ENCODE measurements at regions not wholly inside any gene's neighbourhood (a gene's known extent, or its start where the extent isn't known, plus 50 kb on each side); places are given as distances from the start of the nearest gene placed in this dataset.

- Histone ChIP-seq H2AFZ (ENCODE audit: low read length, unreplicated experiment) (no peak overlapping the region), H3K4me3 (ENCODE audit: low read depth, low read length) (no peak overlapping the region), H3K36me3 (ENCODE audit: insufficient read depth, low read length) (peaks cover 12% of the 10 kb centered on the region), H3K79me2 (ENCODE audit: control insufficient read depth, insufficient read depth, low read length, unreplicated experiment) (no peaks in the 10 kb centered on the region), H3K27me3 (ENCODE audit: insufficient read depth, low read length) (no peaks in the 10 kb centered on the region), H3K4me1 (ENCODE audit: control insufficient read depth, insufficient read depth, low read length, unreplicated experiment) (peaks cover 18% of the 10 kb centered on the region), H3K27ac (ENCODE audit: low read depth, low read length) (no peak overlapping the region)
These were observed 289.5 kb upstream of the RGS6 start for GRCh38 chr14:71642715-71643114.

- Histone ChIP-seq H3K27me3 (ENCODE audit: insufficient read depth, low read length) (no peaks in the 10 kb centered on the region), H2AFZ (ENCODE audit: low read length, unreplicated experiment) (no peak overlapping the region), H3K79me2 (ENCODE audit: control insufficient read depth, insufficient read depth, low read length, unreplicated experiment) (no peaks in the 10 kb centered on the region), H3K27ac (ENCODE audit: low read depth, low read length) (peak overlapping the region; percentile 70), H3K36me3 (ENCODE audit: insufficient read depth, low read length) (peaks cover 12% of the 10 kb centered on the region), H3K4me1 (ENCODE audit: control insufficient read depth, insufficient read depth, low read length, unreplicated experiment) (peaks cover 14% of the 10 kb centered on the region), H3K4me3 (ENCODE audit: low read depth, low read length) (no peak overlapping the region)
These were observed 286.6 kb upstream of the RGS6 start for GRCh38 chr14:71645656-71646055.

- Histone ChIP-seq H3K36me3 (ENCODE audit: insufficient read depth, low read length) (peaks cover 11% of the 10 kb centered on the region), H3K4me1 (ENCODE audit: control insufficient read depth, insufficient read depth, low read length, unreplicated experiment) (peaks cover 21% of the 10 kb centered on the region), H3K27ac (ENCODE audit: low read depth, low read length) (peak overlapping the region; percentile 63; the same call in 1 of the 2 replicates), H3K79me2 (ENCODE audit: control insufficient read depth, insufficient read depth, low read length, unreplicated experiment) (no peaks in the 10 kb centered on the region), H3K27me3 (ENCODE audit: insufficient read depth, low read length) (no peaks in the 10 kb centered on the region), H3K4me3 (ENCODE audit: low read depth, low read length) (no peak overlapping the region), H2AFZ (ENCODE audit: low read length, unreplicated experiment) (no peak overlapping the region)
These were observed 285.7 kb upstream of the RGS6 start for GRCh38 chr14:71646518-71646917.

DNA sequence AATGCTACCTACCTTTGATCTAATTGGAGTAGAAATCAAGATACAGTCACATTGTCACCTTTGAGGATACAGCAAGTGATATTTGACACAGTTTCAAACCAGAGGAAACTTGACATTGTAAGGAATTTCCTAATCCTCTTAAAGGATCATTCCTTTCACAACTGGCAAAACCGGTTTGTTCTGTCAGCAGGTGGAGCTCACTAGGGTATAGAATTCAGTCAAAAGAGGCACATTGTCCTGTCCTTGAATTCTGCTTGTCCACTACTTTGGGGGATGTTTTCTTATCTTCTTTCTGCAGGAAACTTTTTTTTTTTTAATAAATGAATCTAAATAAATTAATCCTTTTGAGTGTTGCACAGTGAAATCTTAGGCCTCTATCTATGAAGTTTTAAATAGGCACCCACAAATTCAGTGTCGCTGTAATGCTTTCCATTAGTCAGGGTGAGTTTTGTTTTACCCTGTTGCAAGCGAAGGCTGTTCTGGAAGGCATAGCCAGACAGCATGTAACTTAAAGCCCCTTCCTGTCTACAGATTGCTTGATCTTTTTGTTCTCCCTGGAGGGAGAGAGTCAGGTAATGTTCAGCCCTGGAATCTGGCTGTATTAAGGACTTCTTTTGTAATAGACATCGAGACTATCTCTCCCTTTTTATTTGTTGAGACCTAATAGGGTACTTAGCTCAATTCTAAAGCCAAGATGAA is 285.0 kb upstream of the RGS6 start:
- Histone ChIP-seq H3K36me3 (ENCODE audit: insufficient read depth, low read length) (peaks cover 10% of the 10 kb centered on the region), H3K79me2 (ENCODE audit: control insufficient read depth, insufficient read depth, low read length, unreplicated experiment) (no peaks in the 10 kb centered on the region), H3K4me3 (ENCODE audit: low read depth, low read length) (no peak overlapping the region), H3K4me1 (ENCODE audit: control insufficient read depth, insufficient read depth, low read length, unreplicated experiment) (peaks cover 25% of the 10 kb centered on the region), H2AFZ (ENCODE audit: low read length, unreplicated experiment) (no peak overlapping the region), H3K27ac (ENCODE audit: low read depth, low read length) (no peak overlapping the region), H3K27me3 (ENCODE audit: insufficient read depth, low read length) (no peaks in the 10 kb centered on the region)

GRCh38 chr14:71648725-71649124 is 283.5 kb upstream of the RGS6 start:
- Histone ChIP-seq H3K27me3 (ENCODE audit: insufficient read depth, low read length) (no peaks in the 10 kb centered on the region), H2AFZ (ENCODE audit: low read length, unreplicated experiment) (no peak overlapping the region), H3K4me1 (ENCODE audit: control insufficient read depth, insufficient read depth, low read length, unreplicated experiment) (peaks cover 25% of the 10 kb centered on the region), H3K79me2 (ENCODE audit: control insufficient read depth, insufficient read depth, low read length, unreplicated experiment) (no peaks in the 10 kb centered on the region), H3K27ac (ENCODE audit: low read depth, low read length) (no peak overlapping the region), H3K36me3 (ENCODE audit: insufficient read depth, low read length) (peaks cover 21% of the 10 kb centered on the region), H3K4me3 (ENCODE audit: low read depth, low read length) (no peak overlapping the region)

- Histone ChIP-seq H3K27ac (ENCODE audit: low read depth, low read length) (peak overlapping the region; percentile 85), H2AFZ (ENCODE audit: low read length, unreplicated experiment) (no peak overlapping the region), H3K27me3 (ENCODE audit: insufficient read depth, low read length) (no peaks in the 10 kb centered on the region), H3K79me2 (ENCODE audit: control insufficient read depth, insufficient read depth, low read length, unreplicated experiment) (no peaks in the 10 kb centered on the region), H3K4me1 (ENCODE audit: control insufficient read depth, insufficient read depth, low read length, unreplicated experiment) (peaks cover 18% of the 10 kb centered on the region), H3K4me3 (ENCODE audit: low read depth, low read length) (no peak overlapping the region), H3K36me3 (ENCODE audit: insufficient read depth, low read length) (peaks cover 21% of the 10 kb centered on the region)
These were observed 282.0 kb upstream of the RGS6 start for GRCh38 chr14:71650187-71650755.

GRCh38 chr14:71651228-71651627 is 281.0 kb upstream of the RGS6 start:
- Histone ChIP-seq H3K27ac (ENCODE audit: low read depth, low read length) (peak overlapping the region; percentile 85), H2AFZ (ENCODE audit: low read length, unreplicated experiment) (no peak overlapping the region), H3K4me1 (ENCODE audit: control insufficient read depth, insufficient read depth, low read length, unreplicated experiment) (peaks cover 16% of the 10 kb centered on the region), H3K4me3 (ENCODE audit: low read depth, low read length) (no peak overlapping the region; the same call in 1 of the 2 replicates), H3K36me3 (ENCODE audit: insufficient read depth, low read length) (peaks cover 21% of the 10 kb centered on the region), H3K79me2 (ENCODE audit: control insufficient read depth, insufficient read depth, low read length, unreplicated experiment) (no peaks in the 10 kb centered on the region), H3K27me3 (ENCODE audit: insufficient read depth, low read length) (no peaks in the 10 kb centered on the region)

GRCh38 chr14:71652368-71652767 is 279.9 kb upstream of the RGS6 start:
- no peak overlapping the region for H3K4me3 ChIP-seq (ENCODE audit: low read depth, low read length)
- no peaks in the 10 kb centered on the region for H3K79me2 ChIP-seq (ENCODE audit: control insufficient read depth, insufficient read depth, low read length, unreplicated experiment)
- peaks cover 21% of the 10 kb centered on the region for H3K36me3 ChIP-seq (ENCODE audit: insufficient read depth, low read length)
- H3K27me3 ChIP-seq (ENCODE audit: insufficient read depth, low read length) = no peaks in the 10 kb centered on the region
- H3K27ac ChIP-seq (ENCODE audit: low read depth, low read length) = 0 out of 2 replicates have a peak overlapping the region, but pooled peaks have one; percentile 85
- H2AFZ ChIP-seq (ENCODE audit: low read length, unreplicated experiment) = no peak overlapping the region
- peaks cover 16% of the 10 kb centered on the region for H3K4me1 ChIP-seq (ENCODE audit: control insufficient read depth, insufficient read depth, low read length, unreplicated experiment)

DNA sequence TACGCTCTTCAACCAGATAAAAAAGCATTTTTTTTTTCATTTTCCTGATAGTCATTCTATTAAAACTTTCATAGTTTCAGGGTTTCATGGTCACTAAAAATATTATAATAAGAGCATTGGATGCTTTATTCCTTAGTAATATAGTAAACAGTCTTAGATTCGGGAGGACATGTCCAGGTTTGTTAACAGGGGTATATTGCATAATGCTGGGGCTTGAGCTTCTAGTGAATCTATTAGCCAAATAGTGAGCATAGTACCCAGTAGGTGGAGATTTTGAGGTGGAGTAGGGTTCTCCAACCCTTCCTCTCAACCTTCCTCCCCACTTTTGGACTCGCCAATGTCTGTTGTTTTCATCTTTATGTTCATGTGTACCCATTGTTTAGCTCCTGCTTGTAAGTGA is 277.4 kb upstream of the RGS6 start:
- Histone ChIP-seq H2AFZ (ENCODE audit: low read length, unreplicated experiment) (no peak overlapping the region), H3K79me2 (ENCODE audit: control insufficient read depth, insufficient read depth, low read length, unreplicated experiment) (no peaks in the 10 kb centered on the region), H3K27ac (ENCODE audit: low read depth, low read length) (no peak overlapping the region), H3K36me3 (ENCODE audit: insufficient read depth, low read length) (peaks cover 21% of the 10 kb centered on the region), H3K27me3 (ENCODE audit: insufficient read depth, low read length) (no peaks in the 10 kb centered on the region), H3K4me1 (ENCODE audit: control insufficient read depth, insufficient read depth, low read length, unreplicated experiment) (peaks cover 33% of the 10 kb centered on the region), H3K4me3 (ENCODE audit: low read depth, low read length) (no peak overlapping the region)

DNA sequence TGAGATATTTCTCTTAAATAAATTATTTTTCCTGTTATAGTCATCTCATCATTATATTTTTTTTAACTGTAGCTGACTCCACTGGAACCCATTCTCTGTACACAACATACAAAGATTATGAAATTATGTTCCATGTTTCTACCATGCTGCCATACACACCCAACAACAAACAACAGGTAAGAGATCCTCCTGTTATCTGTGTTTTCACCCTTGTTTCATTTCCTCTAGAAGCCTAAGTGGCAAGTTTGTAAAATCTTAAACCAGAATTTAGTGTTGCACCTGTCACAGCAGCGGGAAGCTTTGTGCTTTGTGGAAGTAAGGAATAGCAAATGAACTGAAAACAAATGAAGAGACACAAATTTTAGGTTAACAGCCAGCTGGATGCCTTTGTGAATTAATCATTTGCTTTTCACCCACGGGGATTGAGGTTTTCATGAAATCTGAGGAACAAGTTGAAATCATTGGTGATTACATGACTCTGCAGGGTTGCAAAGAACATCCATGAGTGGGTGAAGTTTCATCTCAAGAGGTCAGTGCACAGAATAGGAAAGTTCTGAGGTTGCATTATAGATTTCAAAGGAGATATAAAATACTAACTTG is 273.9 kb upstream of the RGS6 start:
- Histone ChIP-seq H3K27me3 (ENCODE audit: insufficient read depth, low read length) (no peaks in the 10 kb centered on the region), H3K27ac (ENCODE audit: low read depth, low read length) (peak overlapping the region; percentile 37), H3K4me1 (ENCODE audit: control insufficient read depth, insufficient read depth, low read length, unreplicated experiment) (peaks cover 26% of the 10 kb centered on the region), H2AFZ (ENCODE audit: low read length, unreplicated experiment) (no peak overlapping the region), H3K4me3 (ENCODE audit: low read depth, low read length) (peak overlapping the region; percentile 17), H3K79me2 (ENCODE audit: control insufficient read depth, insufficient read depth, low read length, unreplicated experiment) (no peaks in the 10 kb centered on the region), H3K36me3 (ENCODE audit: insufficient read depth, low read length) (peaks cover 15% of the 10 kb centered on the region; the same call in 1 of the 2 replicates)

GRCh38 chr14:71659159-71659558 is 273.1 kb upstream of the RGS6 start:
- Histone ChIP-seq H3K36me3 (ENCODE audit: insufficient read depth, low read length) (0 out of 2 replicates have a peak, but pooled peaks cover 10% of the 10 kb centered on the region), H3K4me3 (ENCODE audit: low read depth, low read length) (peak overlapping the region; percentile 17; the same call in 1 of the 2 replicates), H3K79me2 (ENCODE audit: control insufficient read depth, insufficient read depth, low read length, unreplicated experiment) (no peaks in the 10 kb centered on the region), H3K4me1 (ENCODE audit: control insufficient read depth, insufficient read depth, low read length, unreplicated experiment) (peaks cover 26% of the 10 kb centered on the region), H3K27ac (ENCODE audit: low read depth, low read length) (peak overlapping the region; percentile 37), H2AFZ (ENCODE audit: low read length, unreplicated experiment) (no peak overlapping the region), H3K27me3 (ENCODE audit: insufficient read depth, low read length) (no peaks in the 10 kb centered on the region)

Measured in ACC112 (cell line).